ENCODE measurements at regions not wholly inside any gene's neighbourhood (a gene's known extent, or its start where the extent isn't known, plus 50 kb on each side); places are given as distances from the start of the nearest gene placed in this dataset.

- TF ChIP-seq, protein P1, sequence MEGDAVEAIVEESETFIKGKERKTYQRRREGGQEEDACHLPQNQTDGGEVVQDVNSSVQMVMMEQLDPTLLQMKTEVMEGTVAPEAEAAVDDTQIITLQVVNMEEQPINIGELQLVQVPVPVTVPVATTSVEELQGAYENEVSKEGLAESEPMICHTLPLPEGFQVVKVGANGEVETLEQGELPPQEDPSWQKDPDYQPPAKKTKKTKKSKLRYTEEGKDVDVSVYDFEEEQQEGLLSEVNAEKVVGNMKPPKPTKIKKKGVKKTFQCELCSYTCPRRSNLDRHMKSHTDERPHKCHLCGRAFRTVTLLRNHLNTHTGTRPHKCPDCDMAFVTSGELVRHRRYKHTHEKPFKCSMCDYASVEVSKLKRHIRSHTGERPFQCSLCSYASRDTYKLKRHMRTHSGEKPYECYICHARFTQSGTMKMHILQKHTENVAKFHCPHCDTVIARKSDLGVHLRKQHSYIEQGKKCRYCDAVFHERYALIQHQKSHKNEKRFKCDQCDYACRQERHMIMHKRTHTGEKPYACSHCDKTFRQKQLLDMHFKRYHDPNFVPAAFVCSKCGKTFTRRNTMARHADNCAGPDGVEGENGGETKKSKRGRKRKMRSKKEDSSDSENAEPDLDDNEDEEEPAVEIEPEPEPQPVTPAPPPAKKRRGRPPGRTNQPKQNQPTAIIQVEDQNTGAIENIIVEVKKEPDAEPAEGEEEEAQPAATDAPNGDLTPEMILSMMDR (IDR thresholded peaks at IDR 0.05): no peak
- TF ChIP-seq POLR2A (IDR thresholded peaks at IDR 0.05): no peak
These were observed 870.9 kb downstream of the KCNMA1 start for GRCh38 chr10:76766682-76767081.

Measured in body of pancreas (tissue), 4 donors.